ENCODE measurements at regions not wholly inside any gene's neighbourhood (a gene's known extent, or its start where the extent isn't known, plus 50 kb on each side); places are given as distances from the start of the nearest gene placed in this dataset.
"Not testable (repeated sequence)": the region's sequence is repeated elsewhere in the genome, so short reads cannot be mapped to it uniquely, and the experiment has no call there.

DNA sequence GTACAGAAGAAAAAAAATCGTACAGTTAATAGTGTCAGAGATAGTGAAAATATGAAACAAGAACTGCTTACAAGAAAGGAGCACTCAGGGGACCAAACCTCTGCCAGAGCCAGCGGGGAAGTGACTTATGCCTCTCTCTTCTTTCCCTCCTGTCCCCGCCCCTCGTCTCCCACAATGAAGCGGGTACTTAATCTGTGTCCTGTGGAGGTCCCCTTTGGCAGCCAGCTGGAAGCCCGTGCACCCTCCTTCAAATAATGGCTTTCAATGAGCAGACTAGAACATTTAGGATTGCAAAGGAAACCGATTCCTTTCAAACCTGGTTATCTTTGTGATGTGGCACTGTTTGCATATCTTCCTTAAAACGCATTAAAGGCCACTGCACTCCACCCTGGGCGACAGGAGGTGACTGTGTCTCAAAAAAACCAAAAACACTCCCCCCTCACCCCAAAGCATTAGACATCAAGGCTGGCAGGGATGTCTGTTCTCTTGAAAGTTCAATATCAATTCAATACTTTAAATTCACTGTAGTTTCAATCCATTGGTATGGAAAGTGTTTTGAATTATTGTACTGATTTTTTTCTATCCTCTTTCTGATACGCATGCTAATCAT, 51.7 kb downstream of the PPIAL4C start:
- not testable (repeated sequence) for DNase-seq

DNA sequence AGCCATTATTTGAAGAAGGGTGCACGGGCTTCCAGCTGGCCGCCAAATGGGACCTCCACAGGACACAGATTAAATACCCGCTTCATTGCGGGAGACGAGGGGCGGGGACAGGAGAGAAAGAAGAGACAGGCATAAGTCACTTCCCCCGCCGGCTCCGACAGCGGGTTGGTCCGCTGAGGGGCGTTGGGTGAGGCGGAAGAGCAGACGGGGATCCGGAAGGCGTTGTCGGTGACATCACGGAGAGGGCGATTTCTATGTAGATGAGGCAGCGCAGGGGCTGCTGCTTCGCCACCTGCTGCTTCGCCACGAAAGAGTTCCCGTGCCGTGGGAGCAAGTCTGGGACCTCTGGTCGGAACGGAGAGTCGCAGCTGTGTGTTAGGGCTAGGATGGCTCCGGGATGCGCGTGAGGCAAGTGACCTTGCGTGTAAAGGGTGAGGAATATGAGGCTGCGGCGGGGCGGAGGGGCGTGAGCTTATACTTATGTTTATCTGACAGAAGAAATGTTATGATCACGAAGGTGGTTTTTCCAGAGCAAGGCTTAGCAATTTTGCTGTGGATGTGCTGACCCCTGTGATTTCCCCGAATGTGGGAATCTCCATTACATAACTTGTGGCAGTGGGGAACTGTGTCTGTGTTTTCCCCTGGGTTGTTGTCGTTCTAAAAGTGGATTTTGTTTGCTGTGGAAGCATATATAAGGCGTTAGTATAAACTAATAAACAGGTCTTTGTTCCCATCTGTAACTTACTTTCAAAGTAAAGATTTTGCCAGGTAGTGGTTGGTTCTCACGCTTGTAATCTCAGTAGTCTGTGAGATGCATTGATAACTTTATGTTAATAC, 52.9 kb downstream of the PPIAL4C start:
- DNase-seq = peak; percentile 82 to 90

DNA sequence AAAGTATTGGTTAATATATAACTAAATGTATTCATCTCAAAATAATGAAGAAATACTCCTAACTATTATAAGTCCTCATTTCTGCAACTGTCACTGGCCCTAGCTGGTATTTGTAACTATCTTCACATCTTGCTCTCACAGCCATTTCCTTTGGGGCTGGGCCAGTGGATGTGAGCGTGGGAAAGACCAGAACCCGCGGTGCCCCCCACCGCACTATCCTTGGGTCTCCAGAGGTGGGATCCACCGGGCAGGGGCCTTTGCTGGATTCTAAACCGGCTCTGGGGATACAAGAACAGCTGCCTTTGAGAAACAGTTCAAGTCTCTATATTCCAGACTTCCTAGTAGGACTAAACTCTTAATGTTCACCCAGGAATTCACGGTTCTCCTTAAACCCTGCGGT, 54.8 kb downstream of the PPIAL4C start:
- not testable (repeated sequence) for DNase-seq

DNA sequence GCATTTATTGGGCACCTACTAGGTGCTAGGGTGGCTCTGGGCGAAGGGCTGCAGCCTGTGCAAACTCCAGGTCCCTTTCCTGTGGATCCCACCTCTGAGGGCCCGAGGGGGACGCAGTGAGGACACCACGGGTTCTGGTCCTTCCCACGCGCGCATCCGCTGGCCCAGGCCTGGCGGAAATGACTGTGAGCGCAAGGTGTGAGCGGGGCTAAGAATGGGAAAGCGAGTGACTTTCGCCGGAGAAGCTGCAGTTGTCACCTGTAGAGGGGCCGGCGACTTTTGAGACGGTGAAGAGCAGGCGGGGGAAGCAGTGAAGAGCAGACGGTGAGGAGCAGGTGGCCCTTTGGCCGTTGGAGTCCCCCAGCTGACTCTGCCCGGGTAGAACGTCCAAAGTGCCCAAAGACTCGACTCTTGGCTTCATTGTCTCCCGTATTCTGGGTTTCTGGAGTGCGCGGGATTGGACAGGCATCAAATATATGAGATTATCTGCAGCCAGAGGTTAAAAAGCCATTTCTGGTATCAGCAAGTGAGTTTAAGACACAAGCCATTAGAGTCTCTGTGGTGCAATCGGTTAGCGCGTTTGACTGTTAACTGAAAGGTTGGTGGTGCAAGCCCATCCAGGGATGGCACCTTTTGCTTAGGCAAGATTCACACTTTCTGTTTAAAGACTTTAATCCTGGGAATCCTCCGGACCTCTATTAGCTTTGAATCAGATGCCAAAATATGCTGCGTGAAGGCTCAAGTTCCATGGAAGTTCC, 55.4 kb downstream of the PPIAL4C start:
- not testable (repeated sequence) for DNase-seq

DNA sequence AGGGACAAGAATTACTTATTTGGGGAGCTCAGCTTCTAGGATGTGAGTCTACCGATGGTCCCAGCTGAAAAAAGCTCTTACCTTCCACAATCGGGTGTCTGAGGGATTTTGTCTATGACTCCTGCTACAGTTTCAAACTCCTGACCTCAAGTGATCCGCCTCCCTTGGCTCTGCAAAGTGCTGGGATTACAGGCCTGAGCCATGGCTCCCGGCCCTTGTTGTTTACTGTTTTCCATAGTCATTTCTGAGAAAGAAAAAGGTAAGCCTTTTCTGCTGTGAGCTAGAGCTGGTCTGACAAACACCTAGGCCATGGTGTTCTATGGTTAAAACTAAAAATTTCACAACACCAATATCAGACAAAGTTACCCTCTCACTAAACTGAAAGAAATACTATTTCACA, 57.5 kb downstream of the PPIAL4C start:
- not testable (repeated sequence) for DNase-seq

DNA sequence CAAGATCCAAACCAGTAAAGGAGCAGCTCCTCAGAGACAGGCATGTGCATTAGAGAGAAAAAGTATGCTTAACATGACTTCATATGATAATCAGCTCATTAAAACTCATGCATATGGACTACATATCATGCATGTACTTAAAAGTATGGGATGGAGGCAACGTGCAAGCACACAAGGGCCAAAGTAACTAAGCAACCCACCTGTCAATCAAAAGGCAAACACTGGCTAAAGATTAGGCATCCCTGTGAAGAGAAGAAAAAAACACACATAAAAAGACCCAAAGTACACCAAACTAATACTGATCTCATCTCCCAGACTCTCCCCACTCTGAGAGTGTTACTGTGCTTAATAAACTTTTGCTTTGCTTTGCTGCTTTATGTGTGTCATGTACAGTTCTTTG, 61.2 kb downstream of the PPIAL4C start:
- not testable (repeated sequence) for DNase-seq

DNA sequence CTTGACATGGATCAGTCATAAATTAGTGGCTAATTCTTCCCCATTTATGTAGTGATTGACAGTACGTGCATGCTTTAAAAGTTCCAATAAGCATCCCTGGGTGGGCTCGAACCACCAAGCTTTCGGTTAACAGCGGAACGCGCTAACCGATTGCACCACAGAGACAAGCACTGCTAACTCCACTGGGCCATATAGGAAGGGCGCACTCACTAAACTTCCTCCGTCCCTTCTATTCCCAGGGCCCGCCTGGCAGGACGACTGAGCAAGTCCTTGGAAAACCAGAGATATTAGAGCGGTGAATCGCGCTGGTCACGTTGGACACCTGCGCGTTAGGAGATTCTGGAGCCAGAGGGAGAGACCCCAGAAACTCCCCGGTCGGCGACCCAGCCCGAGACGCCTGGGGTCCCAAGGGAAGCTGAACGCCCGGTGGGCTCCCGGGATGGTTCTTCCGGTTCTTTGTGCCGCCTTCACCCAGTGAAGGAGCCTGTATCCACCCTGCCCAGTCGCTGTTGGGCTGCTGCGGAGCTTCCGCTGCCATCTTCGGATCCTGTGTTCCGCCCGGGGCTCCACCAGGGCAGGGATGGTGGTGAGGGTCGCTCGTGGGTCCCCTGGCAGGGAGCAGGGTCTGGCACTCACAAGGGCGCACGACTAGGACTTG, 62.8 kb downstream of the PPIAL4C start:
- not testable (repeated sequence) for DNase-seq

DNA sequence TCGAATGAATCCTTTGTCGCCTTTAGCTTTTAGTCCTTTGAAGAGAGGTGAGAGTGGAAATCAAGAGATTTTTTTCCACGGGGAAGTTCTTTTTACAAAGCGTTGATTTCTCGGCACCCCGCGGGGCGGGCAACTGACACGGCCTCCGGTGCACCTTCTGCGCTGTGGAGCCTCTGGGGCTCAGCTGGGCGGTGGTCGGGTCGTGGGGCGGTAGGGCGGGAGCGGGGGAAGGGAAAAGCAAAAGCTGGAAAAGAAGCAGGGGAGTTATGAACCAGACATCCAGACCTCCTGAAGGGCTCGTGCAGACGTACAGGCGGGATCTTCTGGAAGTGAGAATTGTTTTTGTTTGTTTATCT, 63.3 kb downstream of the PPIAL4C start:
- not testable (repeated sequence) for DNase-seq

DNA sequence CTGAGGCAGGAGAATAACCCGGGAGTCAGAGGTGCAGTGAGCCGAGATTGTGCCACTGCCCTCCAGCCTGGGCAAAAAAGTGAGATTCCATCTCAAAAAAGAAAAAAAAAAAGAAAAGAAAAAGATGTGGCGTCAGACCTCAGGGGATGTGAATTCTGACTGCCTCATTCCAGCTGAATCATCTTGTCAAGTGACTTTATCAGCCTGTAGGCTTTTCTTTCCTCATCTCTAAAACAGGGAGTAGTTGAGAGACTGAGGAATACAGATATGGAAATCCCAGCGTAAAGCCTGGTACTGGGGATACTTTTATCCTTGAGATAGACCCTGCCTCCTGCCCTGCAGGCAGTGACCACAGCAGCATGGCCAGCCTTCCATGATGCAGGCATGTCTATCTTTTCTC, 74.1 kb downstream of the PPIAL4C start:
- DNase-seq = not testable (repeated sequence)

DNA sequence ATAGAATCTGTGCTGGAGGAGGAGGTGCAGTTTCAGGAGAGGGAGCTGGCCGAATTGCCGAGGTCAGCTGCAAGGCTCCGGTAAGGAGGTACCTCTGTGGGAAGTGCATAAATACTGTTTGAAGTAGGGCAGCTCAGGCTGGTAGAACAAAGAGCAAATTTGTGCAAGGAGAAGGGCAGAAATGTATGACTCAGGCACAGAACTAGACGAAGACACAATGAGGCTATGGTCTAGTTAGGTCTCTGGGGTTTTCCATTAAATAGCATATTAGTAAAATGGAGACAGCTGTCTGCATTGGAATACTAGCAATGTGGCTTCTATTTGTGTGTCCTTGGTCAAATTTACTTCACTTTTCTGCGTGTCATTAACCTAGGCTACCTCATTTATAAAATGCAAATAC, 74.5 kb downstream of the PPIAL4C start:
- DNase-seq = not testable (repeated sequence)

DNA sequence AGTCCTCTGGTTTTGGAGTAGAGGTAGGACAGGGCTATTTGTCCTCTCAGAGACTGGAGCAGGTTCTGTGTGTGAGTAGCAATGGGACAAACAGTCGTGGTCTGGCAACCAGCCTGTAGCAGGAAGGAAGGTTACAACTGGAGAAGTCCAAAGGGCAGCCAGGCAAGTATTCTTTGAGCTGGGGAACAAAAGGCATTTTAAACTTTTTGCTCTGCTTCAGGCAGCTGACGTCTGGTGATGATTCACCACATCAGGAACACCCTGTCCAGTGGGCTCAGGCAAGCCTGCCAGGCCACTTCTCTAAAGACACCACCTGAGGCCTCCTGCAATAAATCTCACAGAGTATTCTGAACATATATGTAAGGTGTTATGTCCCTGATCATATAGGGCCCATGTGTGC, 81.0 kb downstream of the PPIAL4C start:
- DNase-seq = not testable (repeated sequence)

DNA sequence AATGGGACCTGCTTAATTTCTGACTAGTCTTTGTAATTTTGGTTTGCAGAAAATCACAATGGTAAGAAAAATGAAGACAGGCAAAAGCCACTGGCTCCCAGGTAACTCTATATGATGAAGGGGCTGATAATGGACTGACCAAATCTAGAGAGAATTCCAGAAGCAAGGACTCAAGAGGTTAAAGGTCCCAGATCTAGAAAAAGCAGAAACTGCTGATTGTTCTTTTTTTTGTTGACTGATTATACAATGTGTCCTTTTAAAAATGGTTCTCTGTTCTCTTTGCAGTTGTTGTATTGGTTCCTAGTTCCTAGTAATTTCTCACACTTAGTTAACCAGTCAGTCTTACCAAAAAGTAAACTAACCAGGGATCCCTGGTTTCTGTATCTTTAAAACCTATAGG, 81.4 kb downstream of the PPIAL4C start:
- not testable (repeated sequence) for DNase-seq

DNA sequence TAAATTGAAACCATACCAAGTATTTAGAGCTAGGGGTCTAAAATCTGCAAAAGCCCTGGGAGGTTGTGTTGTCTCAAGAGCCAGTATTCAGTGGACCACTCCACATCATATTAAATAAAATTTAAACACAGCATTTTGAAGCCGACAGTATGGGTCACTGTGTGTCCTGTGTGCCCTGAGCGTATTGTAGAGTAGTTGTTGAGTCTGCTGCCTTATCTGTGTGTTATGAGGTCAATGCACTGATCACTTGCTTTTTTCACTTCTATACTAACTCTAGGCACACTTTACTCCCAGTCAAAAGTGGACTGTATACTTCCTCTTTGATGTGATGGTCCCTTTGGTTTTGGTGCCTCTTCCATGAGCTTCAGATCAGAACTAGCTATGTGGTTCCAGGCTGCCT, 81.9 kb downstream of the PPIAL4C start:
- not testable (repeated sequence) for DNase-seq

DNA sequence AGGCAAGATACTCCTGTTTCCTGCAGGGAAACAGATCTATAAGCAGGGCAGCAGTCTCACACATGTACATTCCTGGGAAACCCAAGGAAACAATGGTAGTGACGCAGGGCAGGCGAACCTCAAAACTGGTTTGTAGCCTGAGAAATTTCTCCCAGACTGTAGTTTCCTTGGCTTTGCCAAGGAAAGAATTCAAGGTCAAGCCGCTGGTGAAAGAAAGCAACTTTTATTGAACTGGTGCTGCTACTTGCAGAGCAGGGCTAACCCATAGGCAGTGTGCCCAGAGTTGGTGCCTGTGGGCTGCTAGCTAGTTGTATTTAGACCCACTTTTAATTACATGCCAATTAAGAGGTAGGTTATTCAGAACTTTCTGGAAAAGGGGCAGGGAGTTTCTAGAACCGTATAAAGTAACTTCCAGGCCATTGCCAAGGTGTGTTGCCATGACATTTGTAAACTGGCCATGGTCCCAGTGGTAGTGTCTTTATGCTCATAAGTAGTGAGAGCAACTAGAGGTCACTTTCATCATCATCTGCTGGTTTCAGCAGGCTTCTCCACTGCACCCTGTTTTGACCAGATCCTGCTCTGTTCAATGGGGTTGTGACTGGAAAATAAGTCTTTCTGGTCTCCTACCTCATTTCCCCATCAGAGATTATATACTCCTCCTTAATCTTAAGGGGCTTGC, 89.7 kb downstream of the PPIAL4C start:
- not testable (repeated sequence) for DNase-seq

DNA sequence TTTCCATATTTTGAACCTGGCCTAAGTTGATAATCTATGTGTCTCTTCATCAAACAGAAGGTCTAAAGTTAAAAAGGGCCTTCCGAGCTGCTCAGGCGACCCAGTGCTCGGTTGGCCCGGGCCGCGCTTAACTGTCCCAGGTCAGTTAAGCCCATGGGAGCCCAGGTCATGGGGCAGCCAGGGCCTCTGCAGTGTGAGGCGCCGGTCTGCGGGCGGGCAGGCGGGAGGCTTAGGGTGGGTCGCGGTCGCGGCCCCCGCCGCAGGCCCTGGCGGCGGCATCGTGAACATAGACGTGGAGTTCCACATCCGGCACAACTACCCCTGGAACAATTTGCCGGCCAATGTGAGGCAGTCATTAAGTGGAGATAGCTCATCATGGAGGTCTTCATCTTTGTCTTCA, 91.3 kb downstream of the PPIAL4C start:
- DNase-seq = not testable (repeated sequence)

DNA sequence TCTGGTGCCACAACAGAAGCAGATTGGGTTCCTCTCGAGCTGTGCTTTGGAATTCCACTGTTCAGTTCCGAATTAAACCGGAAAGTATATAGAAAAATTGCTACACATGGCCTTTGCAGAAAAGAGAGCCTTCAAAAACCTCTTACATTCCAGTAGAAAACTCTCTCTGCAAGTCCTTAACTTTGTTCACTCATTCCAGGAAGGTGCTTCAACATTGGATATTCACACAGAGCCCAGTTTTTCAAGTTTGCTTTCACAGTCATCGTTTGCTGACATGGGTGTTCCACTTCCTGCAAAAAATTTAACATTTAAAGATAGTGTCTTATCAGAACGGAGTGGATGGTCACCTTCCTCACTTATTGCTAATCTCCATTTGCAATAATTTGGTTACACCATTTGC, 93.7 kb downstream of the PPIAL4C start:
- not testable (repeated sequence) for DNase-seq

DNA sequence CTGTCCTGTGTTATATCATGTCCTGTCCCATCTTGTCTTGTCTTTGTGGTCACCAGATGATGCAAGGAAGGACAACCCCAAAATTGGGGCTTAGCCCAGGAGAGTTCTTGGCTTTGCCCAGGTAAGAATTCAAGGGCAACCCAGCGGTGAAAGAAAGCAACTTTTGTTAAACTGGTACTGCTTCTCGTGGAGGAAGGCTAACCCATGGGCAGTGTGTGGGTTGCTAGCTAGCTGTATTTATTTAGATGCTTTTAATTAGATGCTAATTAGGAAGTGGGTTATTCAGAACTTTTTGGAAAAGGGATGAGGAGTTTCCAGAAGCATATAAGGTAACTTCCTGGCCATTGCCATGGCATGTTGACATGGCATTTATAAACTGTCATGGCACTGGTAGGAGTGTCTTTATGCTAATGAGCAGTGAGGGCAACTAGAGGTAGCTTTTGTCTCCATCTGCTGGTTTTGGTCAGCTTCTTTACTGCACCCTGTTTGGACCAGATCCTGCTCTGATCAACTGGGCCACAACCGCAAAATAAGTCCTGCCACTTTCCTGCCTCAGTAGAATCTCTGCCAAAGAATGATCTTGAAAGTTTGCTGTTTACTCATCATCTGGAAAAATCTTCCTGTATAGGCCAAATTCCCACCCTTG, 95.8 kb upstream of the FCGR1A start:
- DNase-seq = not testable (repeated sequence)

DNA sequence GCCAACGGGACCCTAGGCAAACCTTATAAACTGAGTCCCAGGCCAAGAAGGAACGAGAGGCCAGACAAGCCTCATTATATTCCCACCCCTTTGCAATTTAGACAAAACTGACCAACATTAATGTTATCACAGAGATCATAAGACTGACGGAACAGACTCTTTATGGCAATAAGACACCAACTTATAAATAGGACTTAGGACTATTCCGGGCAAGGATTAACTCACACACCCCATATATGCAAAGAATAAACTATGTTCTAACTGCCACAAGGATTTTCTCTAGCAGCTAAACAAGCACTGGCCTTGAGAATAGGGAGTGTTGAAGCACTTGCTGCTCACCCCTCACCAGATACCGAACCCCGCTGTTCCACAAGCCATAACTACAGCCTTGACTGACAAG, 91.1 kb upstream of the FCGR1A start:
- DNase-seq = not testable (repeated sequence)

DNA sequence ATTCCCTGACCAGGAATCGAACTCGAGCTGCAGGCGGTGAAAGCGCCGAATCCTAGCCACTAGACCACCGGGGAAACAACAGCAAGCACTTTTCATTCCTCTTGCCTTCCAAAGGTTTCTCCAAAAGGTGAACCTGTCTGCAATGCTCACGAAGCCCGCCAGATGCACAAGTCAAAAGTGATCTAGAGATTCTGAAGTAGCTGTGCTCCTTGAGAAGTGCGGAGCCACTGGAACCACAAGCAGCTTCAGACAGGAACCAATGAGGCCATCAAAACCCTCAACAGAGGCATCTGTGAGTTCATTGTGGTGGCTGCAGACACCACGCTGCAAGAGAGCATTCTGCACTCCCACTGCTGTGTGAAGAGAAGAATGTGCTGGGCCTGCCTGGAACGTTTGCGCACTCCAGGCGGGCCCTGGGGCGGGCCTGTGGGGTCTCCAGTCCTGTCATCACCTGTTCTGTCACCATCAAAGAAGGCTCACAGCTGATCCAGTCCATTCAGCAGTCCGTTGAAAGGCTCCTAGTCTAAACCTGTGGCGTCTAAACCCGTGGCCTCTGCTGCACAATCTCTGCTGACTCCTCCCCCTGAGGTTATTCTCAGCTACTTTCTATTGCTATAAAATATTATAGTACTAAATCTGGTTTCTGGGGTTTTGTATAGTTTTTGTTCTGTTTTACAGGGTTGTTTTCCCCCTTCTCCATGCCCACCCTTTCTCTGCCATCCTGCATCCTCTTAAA, 89.5 kb upstream of the FCGR1A start:
- DNase-seq = not testable (repeated sequence)

DNA sequence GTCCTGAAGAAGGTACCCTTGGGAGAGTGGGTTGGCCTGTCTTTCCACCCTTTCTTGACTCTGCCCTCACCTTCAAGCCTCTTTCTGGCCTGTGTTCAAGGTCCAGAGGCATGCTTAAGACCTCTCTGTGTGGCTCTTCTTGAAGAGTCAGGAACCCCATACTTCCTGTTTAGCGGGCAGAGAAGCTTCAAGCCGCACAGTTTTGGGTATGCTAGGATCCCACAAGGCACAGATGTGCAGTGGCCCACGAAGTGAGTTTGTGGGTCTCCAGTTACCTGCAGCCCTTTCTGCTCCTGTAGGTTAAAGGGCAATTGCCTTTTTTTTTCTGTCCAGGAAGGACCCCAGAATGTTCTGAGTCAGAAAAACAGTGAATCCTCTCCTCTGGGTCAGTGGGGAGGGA, 87.4 kb upstream of the FCGR1A start:
- not testable (repeated sequence) for DNase-seq

DNA sequence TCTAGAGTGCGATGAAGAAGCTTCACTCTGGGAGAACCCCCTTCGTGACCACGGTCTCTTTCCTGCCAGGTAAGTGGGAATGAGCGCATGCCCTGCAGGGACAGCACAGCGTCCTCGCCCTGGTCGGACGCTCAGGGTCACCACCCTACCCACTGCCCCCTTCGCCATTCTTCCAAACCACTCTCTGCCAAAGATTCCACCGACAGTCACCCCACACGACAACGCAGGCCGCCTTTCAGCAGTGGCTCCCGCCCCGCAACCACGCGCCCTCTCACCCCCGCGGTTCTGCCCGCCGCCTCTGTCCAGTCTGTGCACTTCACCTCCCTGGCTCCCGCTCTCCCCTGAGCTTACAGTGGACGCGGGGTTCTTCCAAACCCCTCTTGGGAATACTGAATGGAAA, 82.3 kb upstream of the FCGR1A start:
- DNase-seq = not testable (repeated sequence)

Measured in NCI-H187 (cell line).